ENCODE measurements at regions not wholly inside any gene's neighbourhood (a gene's known extent, or its start where the extent isn't known, plus 50 kb on each side); places are given as distances from the start of the nearest gene placed in this dataset.
"Not testable (repeated sequence)": the region's sequence is repeated elsewhere in the genome, so short reads cannot be mapped to it uniquely, and the experiment has no call there.

DNA sequence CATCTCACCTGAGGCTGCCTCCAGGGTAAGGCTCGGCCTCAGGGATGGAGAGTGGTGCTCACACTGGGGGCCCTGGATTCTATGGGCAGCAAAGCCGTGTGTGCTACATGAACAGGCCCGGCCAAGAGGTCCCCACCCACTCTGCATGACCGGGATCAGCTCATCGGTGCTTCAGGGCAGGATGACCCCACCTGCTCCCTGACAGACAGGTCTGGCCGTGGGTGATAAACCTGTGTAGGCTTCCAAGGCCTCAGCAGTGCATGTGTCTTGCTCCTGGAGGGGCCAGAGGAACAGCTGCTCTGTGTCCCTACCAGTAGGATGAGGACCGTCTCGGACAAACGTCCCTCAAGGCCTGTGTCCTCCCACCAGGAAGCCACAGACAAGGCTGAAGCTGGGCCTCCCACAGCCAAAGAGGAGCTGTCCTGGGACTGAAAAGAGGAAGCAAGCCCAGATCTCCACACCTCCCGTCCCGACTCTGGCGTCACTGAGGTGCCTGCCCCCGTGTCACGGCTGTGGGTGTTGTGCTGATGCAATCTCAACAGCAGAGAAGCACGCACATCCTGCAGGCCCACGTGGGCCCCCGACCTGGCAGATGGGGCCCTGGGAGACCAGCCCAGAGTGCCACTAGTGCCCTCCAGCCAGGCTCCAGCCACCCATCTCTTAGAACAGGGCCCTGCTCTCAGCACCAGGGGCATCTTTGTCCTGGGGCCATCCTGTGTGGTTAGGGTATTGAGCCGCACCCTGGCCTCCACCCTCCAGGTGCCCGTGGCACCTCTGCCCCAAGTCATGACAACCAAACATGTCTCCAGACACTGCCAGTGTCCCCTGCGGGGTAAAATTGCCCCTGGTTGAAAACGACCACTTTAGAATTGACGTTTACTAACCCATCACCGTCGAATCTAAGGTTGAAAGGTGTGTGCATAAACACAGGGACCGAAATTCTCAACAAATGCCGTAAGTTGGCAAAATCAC is 5455.9 kb upstream of the TPTE start:
- not testable (repeated sequence) for DNase-seq (ENCODE audit: low read depth)

DNA sequence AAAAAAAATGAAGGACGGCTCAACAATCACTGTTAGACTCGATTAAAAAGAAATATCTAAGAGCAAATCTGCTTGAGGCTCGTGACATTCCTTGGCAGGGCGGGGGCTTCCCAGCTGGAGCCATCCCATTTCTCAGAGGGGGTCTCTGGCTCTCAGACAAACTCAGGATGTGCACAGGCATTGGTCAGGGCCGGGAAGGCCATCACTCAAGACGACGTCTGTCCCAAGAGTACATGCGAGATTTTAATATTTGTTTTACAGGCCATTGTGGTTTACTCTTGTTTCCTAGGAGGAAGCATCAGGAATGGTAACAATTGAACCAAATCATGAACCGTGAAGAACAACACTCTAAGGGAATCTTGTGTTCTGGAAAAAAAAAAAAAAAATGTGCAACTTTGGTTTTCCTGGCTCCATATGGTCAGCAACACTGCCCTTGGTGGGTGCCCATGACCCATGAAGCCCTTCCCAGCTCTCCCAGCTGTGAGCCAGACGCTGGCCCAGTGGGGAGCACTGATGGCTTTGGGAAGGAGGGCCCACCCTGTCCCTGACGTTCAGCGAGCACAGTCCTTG is 5454.6 kb upstream of the TPTE start:
- not testable (repeated sequence) for DNase-seq (ENCODE audit: low read depth)

DNA sequence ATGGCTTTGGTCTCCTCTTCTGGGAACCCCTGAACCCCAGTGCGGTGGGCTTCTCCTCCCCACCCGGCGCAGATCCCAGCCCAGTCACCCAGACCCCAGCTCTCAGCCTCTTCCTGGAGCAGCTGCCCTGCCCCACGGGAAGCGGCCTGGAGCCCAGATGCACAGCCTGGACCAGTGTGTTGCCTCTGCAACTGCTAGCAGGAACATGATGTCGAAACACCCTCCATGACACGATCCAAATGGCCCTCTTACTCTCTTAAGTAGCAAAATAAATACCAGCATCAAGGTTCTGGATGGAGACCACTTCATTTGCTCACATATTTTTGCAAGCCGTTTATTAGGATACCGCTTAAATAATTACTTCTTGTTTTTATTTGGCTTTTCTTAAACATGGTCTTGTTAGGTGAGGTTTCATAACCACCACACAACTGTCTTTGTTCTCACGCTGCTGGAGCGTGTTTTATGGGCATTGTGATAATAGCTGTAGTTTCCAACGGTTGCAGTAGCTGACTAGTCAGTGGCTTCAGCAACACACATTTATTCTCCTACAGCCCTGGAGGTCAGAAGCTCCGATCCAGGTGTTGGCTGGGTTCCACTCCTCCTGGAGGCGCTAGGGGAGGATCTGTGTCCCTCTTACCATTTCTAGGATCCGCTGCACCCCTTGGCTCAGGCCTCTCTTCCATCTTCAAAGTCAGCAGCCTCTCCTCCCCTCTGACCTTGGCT is 5453.9 kb upstream of the TPTE start:
- DNase-seq (ENCODE audit: low read depth) = not testable (repeated sequence)

DNA sequence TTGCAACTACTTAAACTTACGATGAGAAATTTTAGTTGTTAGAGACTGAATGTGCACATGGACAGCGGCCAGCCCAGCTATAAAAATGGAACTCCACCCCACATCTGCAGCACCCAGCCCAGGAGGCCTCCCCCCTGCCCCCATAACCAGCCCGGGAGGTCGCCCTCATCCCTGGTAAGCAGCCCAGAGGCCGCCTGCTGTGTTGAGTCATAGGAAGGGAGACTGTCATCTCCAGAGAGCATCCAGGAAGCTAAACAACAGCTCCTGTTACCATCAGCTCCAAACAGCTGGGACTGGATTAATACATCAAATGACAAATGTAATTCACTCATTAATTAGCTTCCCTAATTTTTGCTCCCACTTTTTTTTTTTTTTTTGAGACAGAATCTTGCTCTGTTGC is 5452.7 kb upstream of the TPTE start:
- not testable (repeated sequence) for DNase-seq (ENCODE audit: low read depth)

DNA sequence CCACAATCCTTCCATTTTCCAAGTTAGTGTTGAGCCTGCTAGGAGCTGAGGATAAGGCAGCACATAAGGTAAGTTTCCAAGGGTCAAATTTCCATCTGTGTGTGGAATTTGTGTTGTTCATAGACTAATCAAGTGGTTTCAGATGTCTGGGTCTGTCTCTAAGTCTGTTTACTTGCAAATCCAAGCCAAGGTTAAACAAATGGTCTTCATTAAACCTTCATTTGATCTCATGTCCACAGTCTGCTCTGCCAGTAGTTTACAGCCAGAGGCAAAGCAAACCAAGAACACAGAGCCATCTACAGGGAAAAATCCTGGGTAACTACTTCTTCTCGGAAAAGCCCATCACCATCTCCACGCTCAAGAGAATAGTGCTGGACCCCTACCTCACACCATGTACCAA is 5450.2 kb upstream of the TPTE start:
- not testable (repeated sequence) for DNase-seq (ENCODE audit: low read depth)

DNA sequence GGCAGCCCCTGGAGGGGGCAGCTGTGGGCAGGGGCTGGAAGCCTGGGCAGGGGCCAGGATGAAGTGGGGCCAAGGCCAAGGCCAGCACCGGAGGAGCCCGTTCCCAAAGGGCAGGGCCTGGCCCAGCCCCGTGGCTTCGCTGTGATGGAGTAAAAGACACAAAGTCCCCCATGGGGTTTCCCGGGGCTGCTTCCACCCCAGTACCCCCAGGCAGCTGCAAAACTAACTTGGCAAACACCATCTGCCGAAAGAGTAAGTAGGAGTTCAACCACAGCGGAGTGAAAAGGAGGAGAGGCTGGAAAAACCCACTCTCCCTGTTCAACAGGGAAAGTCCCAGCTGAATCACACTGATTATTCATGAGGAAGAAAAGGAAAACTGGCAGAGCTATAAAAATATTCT is 5444.5 kb upstream of the TPTE start:
- not testable (repeated sequence) for DNase-seq (ENCODE audit: low read depth)

DNA sequence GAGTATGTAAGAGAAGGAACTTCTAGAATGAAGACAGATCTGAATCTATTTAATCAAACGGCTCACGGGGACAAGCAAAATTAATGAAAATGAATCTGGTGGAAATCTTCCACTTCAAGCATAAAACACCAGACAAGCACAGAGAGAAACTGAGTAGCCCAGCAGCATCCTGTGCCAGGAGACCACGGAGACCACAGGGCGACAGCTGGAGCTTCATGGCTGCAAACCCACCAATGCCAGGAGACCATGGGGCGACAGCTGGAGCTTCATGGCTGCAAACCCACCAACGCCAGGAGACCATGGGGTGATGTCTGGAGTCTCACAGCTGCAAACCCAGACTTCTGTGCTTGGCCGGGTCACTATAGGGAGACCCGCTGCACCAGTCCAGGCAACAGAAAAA is 5442.0 kb upstream of the TPTE start:
- not testable (repeated sequence) for DNase-seq (ENCODE audit: low read depth)

DNA sequence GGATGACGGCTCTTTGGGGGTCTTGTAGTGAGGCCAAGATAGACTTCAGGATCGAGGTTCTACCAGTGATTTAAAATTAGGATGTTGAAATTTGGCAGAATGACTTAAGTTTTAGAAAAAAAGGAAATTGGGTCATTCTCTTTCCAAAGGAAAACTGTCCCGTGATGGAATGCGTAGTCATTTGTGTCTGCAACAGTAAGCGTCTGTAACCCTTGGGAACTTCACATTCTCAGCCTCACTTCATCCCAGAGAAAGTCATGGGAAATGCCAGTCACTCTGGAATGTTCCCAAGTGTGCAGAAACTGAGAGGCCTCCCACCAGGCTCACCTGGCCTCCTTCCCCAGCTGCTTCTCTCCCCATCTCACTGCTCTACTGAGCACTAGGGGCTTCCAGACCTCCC is 5441.4 kb upstream of the TPTE start:
- DNase-seq (ENCODE audit: low read depth) = not testable (repeated sequence)

DNA sequence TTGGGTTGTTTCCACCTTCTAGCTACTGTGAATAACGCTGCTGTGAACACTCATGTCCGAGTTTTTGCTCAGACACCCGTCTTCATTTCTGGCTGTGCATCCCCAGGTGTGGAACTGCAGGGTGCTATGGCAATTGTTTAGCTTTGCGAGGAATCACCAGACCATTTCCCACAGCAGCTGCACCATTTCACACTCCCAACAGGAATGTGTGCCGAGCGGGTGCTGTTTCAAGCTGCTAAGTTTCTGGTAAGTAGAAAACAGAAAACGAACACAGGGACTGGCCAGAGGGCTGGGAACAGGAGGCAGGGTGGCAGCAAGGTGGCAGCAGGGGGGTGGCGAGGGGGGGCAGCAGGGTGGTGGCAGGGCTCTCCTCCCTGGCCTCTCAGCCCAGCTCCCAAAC is 5437.1 kb upstream of the TPTE start:
- DNase-seq (ENCODE audit: low read depth) = not testable (repeated sequence)

DNA sequence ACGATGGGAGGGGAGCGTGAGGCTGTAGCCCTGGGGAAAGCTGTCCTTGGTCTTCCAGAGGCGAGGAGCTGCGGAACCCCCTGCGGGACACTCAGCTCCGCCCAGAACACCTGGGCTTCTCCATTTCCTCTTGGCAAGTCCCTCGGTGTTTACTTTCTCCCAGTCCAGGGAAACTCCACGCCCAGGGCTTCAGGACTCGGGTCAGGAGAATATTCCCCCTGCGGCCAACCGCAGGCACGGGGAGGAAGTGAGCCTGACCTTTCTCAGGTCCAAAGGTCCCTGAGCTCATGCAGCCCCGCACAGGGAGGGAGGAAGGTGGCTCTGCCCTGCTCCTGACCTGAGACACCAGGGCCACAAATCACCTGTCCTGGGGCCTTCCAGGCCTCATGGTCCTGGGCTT is 5435.9 kb upstream of the TPTE start:
- not testable (repeated sequence) for DNase-seq (ENCODE audit: low read depth)

DNA sequence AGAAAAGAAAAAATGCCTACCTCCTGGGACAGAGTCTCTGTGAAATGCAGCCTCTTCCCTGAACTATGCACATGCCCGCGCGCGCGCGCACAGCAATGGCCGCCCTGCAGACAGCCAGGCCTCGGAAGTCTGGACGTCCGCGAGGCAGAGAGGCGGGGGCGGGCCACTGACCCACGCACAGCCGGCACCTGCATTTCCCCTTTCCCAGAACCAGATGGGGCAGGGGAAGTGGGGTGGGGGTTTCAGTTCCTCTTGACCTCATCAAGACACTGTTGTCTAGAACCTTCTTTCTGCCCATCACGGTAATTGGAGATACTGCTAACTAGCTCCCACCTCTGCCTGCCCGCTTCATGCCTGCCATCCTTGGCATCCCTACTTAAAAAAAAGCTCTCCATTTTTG is 5435.0 kb upstream of the TPTE start:
- DNase-seq (ENCODE audit: low read depth) = not testable (repeated sequence)

DNA sequence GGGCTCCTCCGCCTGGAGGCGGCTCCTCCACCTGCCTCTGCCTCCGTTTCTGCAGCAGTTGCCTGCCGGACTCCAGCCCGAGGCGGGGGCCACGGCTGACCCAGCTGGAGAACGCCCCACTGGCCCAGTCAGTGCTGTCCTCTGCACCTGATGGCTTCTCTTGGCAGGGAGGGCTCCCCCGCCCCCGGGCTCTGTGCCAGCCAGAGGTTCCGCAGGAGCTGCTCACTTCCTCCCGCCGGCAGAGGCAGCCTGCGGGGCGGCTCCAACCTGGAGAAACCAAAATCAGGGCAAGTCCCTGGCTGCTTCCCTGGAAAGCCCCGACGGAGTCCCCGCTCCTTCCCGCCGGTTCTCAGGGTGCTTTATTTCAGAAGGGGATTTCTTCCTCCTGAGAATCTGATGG is 5432.6 kb upstream of the TPTE start:
- DNase-seq (ENCODE audit: low read depth) = not testable (repeated sequence)

DNA sequence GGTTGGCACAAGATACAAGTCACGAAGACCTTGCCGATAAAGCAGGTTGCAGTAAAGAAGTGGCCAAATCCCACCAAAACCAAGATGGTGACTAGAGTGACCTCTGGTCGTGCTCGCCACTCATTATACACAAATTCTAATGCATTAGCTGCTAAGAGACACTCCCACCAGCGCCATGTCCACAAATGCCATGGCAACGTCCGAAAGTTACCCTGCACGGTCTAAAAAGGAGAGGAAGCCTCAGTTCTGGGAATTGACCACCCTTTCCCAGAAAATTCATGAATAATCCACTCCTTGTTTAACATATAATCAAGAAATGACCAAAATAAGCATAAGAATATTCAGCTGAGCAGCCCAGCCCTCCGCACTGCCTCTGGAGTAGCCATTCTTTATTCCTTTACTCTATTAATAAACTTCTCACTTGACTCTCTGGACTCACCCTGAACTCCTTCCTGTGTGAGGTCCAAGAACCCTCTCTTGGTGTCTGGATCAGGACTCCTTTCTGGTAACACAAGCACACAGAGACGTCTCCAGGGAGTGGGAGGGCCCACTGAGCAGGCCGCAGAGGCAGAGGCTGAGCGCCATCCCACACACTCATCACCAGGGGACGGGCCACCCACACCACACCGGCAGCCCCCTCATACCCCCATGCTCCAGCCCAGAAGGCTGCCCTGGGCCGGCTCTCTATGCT is 5431.8 kb upstream of the TPTE start:
- not testable (repeated sequence) for DNase-seq (ENCODE audit: low read depth)

DNA sequence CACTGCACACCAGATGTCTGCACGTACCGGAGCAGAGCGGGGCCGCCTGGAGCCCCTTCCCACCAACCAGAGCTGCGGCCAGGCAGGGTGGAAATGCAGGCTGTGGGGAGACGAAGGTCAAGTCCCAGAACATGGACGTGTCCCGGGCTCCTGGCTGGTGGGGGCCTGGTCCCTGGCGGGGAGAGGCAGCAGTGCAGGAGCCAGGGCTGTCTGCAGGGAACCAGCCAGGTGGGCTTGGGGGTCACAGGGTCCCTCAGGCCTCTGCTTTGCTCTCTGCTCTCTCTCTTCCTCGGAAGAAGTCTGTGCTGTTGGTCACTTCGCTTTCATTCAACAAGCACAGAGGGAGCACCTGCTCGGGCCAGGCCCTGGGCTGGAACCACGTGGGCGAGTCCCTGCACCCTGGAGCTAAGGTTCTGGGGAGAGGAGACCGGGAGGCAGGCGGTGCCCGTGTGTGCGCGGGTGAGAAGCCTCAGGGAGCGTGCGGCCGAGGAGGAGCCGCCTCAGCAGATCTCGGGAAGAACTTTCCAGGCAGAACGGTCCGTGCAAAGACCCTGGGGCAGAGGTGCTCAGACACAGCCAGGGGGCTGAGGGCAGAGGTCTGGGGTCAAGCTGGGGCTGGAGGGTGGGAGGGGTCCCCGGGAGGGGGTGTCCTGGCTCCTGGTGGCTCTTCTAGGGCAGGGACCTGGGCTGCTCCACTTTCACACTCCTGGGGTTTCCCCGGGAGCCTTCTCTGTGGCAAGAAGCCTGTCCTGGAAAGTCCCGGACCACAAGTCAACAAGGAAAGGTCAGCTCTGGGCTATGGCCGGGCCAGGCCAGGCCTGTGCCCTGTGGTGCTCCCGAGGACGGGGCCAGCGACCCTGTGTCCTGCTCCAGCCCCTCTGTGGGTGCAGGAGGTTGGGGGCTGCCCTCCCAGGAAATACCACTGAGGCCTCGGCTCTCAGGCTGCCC is 5431.0 kb upstream of the TPTE start:
- DNase-seq (ENCODE audit: low read depth) = not testable (repeated sequence)

DNA sequence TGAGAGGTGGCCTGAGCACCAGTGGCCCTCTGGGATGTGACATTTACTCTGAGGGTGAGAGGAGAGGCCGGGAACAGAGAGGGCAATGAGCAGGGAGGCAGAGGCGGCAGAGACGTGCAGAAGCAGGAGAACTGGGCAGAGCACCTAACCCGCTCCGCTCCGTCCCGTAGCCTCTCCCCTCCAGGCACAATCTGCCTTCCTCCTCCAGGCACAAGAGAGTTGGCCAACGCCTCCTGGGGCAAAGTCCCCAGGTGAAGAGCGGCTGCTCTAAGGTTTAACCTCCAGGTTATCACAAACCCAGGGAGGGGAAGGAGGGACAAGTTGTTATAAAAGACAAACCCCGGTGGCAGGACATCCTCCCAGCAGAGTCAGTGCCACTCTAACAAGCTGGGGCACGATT is 5430.1 kb upstream of the TPTE start:
- DNase-seq (ENCODE audit: low read depth) = not testable (repeated sequence)

DNA sequence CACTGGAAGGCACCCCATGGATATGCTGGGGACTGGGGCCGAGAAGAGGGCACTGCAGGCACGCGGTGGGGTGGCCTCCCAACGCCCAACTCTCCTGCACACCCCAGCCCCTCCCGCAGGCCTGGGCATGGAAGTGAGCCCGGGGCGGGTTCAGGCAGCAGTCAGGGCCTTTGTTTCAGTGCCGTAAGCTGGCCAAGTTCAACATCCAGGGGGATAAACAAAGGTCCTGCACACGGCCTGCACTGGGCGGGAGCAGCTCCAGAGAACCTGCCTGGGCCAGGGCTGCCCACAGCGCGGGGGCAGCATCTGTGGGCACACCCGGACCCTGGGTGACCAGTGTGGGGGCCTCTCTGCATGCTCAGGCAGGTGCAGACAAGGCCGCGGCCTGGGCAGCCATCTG is 5425.8 kb upstream of the TPTE start:
- DNase-seq (ENCODE audit: low read depth) = not testable (repeated sequence)

DNA sequence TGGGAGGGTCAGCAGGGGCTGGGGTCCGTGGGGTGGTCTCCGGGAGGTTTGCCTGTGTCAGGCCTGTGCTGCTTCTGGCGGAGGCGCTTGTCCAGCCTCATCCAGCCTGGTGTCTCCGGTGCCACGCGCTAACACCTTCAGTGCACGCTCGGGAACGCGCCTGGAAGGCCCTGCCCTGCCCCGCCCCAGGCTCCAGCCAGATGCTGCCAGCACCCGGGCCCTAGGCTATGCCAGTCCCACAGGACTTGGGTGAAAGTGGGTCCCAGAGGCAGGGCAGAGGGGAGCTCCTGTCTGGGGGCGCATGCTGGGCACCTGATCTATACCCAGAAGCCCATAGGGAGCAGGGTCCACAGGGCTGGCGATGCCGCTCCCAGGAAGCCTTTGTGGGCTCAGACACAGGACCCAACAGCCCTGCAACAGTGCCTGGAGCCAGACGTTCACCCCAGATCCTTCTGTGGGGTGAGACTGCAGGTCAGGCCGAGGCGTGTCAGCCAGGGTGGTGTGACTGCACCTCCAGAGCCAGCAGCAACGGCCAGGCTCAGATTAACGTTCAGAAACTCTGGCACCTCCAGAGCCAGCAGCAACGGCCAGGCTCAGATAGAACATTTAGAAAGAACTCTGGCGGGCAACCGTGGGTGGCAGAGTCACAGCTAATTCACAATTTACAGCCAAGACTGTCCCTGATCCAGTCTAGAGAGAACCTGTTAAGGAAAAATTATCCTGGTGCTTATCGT is 5423.2 kb upstream of the TPTE start:
- DNase-seq (ENCODE audit: low read depth) = not testable (repeated sequence)

DNA sequence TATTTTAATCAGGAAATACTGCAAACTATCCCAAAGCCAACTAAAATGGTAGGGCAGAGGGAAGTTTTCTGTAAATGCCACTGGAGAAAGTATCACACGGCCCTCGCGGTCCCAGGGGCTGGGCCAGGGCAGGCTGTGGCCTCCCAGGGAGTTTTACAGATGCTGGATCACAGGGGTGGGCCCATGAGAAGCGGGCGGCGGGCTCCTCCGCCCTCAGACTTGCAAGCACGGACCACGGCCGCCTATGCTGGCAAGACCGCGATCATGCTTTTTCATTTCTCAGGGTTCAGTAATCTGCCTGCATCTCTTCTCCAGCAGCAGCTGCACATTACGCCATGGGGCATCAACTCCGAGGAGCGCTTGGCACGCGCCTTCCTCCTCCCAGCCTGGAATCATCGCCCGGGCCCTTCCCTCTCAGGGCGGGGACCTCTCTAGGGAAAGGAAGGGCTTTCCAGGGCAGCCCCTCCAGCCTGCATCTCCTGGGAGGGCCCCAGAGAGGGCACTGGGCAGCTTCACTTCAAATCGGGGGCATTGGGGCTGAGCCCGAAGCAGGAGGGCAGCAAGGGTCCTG is 5420.7 kb upstream of the TPTE start:
- DNase-seq (ENCODE audit: low read depth) = not testable (repeated sequence)

DNA sequence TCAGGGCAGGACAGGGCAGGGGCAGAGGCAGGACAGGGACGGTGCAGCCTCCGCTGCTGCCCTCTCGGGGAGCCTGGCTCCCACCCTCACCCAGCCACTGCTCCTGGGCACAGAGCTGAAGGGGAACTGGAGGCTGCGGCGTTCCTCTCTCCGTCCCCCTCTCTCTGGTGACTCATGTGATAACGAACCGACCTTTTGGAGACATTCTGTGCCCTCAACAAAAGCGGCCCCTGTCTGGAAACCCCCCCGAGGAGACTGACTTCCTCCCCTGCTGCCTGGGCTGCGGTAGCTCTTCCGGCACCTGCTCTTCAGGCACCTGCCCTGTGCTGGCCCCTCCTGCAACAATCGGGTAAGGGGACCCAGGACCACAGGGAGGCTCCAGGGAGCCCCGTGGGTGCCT is 5419.6 kb upstream of the TPTE start:
- DNase-seq (ENCODE audit: low read depth) = not testable (repeated sequence)

Measured in HS-5 (cell line).